Tibial nerve (tissue), 4 donors: ENCODE measurements at regions not wholly inside any gene's neighbourhood (a gene's known extent, or its start where the extent isn't known, plus 50 kb on each side); places are given as distances from the start of the nearest gene placed in this dataset.

Experiments
- DNase-seq, 2 donors: peaks; one replicate each; pipeline ENCODE4 v3.0.0-alpha.2; 2019; ENCODE audit warnings: low spot score in 2 of 2
- H3K27ac ChIP-seq, 4 donors: fragments of 200-600 bp; sonication (generic) in 3 of 4; one replicate each; pipeline ENCODE4 v1.5.1; 2017 to 2019; ENCODE audit warnings: mild to moderate bottlenecking in 1 of 4
- H3K27me3 ChIP-seq, 2 donors: fragments of 200-600 bp; sonication (generic) in 1 of 2; one replicate each; pipeline versions ENCODE4 v1.5.1 to v1.6.0; 2017 to 2019
- H3K36me3 ChIP-seq, 3 donors: fragments of 200-600 bp; sonication (generic); one replicate each; pipeline ENCODE4 v1.5.1; 2018 to 2019
- H3K4me1 ChIP-seq, 4 donors: fragments of 200-600 bp; sonication (generic) in 3 of 4; one replicate each; pipeline ENCODE4 v1.5.1; 2017 to 2019
- H3K4me3 ChIP-seq, 4 donors: fragments of 200-600 bp; sonication (generic) in 3 of 4; one replicate each; pipeline ENCODE4 v1.5.1; 2017 to 2019; ENCODE audit warnings: mild to moderate bottlenecking in 1 of 4, moderate library complexity in 1 of 4
- H3K9me3 ChIP-seq, 4 donors: fragments of 200-600 bp; sonication (generic) in 3 of 4; one replicate each; pipeline ENCODE4 v1.5.1; 2017 to 2019
- CTCF ChIP-seq, 5 experiments: fragments of 200-600 bp in 3 of 5; fragments of 450-650 bp in 2 of 5; sonication (generic) in 3 of 5; IDR thresholded peaks; one replicate each; pipeline ENCODE4 v1.5.1; 2016 to 2019; ENCODE audit warnings: antibody characterized with exemption in 5 of 5, mild to moderate bottlenecking in 3 of 5, moderate library complexity in 2 of 5
- EP300 ChIP-seq, 2 donors: sonication (generic); formaldehyde crosslinking; IDR thresholded peaks; one replicate each; pipeline ENCODE4 v1.6.1; 2017; ENCODE audit warnings: antibody characterized with exemption in 2 of 2, mild to moderate bottlenecking in 1 of 2
- POLR2A ChIP-seq, 2 donors: fragments of 450-650 bp; IDR thresholded peaks; one replicate each; pipeline ENCODE4 v1.6.1; 2017; ENCODE audit warnings: antibody characterized with exemption in 2 of 2, mild to moderate bottlenecking in 2 of 2, moderate library complexity in 2 of 2
- WGBS, 2 donors: methylation state at CpG; one replicate each; pipeline ENCODE4 v1.1.5; 2018; 5-methylcytosine and 5-hydroxymethylcytosine counted together

GRCh38 chr11:103829596-103829995 lies 206.8 kb upstream of the DDI1 start:
- no peak for DNase-seq
- Histone ChIP-seq H3K4me1 (no peaks in the 10 kb centered on the region), H3K9me3 (peaks cover 0 to 23% (median 1%) of the 10 kb centered on the region in 4 donors), H3K4me3 (no peak overlapping the region), H3K27me3 (no peaks in the 10 kb centered on the region), H3K36me3 (no peaks in the 10 kb centered on the region), H3K27ac (no peak overlapping the region)
- TF ChIP-seq EP300 (IDR thresholded peaks at IDR 0.05) = no peak
- TF ChIP-seq POLR2A (IDR thresholded peaks at IDR 0.05) = no peak
- TF ChIP-seq CTCF (IDR thresholded peaks at IDR 0.05) = no peak
- 91 to 93% methylated on average over 4 of the region's 4 CpGs for WGBS, 2 donors

DNA sequence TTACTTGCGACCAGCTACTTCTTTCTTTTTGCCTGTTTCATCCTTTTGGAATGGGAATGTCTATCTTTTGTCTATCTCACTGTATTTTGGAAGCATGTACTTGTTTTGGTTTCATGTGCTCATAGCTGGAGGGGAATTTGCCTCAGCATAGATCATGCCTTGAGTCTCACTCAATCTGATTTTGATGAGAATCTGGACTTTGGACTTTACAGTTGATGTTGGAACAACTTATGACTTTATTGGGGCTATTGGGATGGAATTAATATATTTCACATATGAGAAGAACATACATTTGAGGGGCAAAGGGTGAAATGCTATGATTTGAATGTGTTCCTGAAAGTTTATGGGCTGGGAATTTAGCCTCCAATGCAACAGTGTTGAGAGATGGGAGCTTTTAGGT lies 206.2 kb upstream of the DDI1 start:
- Histone ChIP-seq H3K4me3 (no peak overlapping the region), H3K4me1 (no peaks in the 10 kb centered on the region), H3K9me3 (peaks cover 0 to 23% (median 1%) of the 10 kb centered on the region in 4 donors), H3K27ac (no peak overlapping the region), H3K27me3 (no peaks in the 10 kb centered on the region), H3K36me3 (no peaks in the 10 kb centered on the region)
- 53 to 54% methylated on average over 1 of the region's 1 CpG for WGBS, 2 donors
- no peak for TF ChIP-seq CTCF (IDR thresholded peaks at IDR 0.05)
- no peak for TF ChIP-seq POLR2A (IDR thresholded peaks at IDR 0.05)
- no peak for TF ChIP-seq EP300 (IDR thresholded peaks at IDR 0.05)
- no peak for DNase-seq

- Histone ChIP-seq H3K27me3 (no peaks in the 10 kb centered on the region), H3K9me3 (peaks cover 0 to 26% (median 1%) of the 10 kb centered on the region in 4 donors), H3K27ac (no peak overlapping the region), H3K4me3 (no peak overlapping the region), H3K4me1 (no peaks in the 10 kb centered on the region), H3K36me3 (no peaks in the 10 kb centered on the region)
- no peak for DNase-seq
- no peak for TF ChIP-seq EP300 (IDR thresholded peaks at IDR 0.05)
- no peak for TF ChIP-seq POLR2A (IDR thresholded peaks at IDR 0.05)
- no peak for TF ChIP-seq CTCF (IDR thresholded peaks at IDR 0.05)
- WGBS, 2 donors = 78 to 89% methylated on average over 3 of the region's 3 CpGs
These were observed 203.7 kb upstream of the DDI1 start for GRCh38 chr11:103832762-103833161.

- Histone ChIP-seq H3K27ac (no peak overlapping the region), H3K9me3 (no peaks in the 10 kb centered on the region), H3K4me3 (no peak overlapping the region), H3K27me3 (no peaks in the 10 kb centered on the region), H3K4me1 (peaks cover 0 to 9% (median 0%) of the 10 kb centered on the region in 4 donors), H3K36me3 (no peaks in the 10 kb centered on the region)
- DNase-seq = no peak
- TF ChIP-seq POLR2A (IDR thresholded peaks at IDR 0.05) (no peak), EP300 (IDR thresholded peaks at IDR 0.05) (no peak), CTCF (IDR thresholded peaks at IDR 0.05) (no peak)
- 47 to 50% methylated on average over 6 of the region's 6 CpGs for WGBS, 2 donors
These were observed 194.2 kb upstream of the DDI1 start for GRCh38 chr11:103842191-103842590.

- 64% methylated on average over 2 of the region's 2 CpGs for WGBS, 2 donors
These were observed 193.6 kb upstream of the DDI1 start for GRCh38 chr11:103842795-103843194.

More at GRCh38 chr11:103842795-103843194, 193.6 kb upstream of the DDI1 start:
- H3K27ac ChIP-seq = no peak overlapping the region
- peak in 1 of 2 donors; percentile 18 for DNase-seq
- H3K36me3 ChIP-seq = no peaks in the 10 kb centered on the region
- no peaks in the 10 kb centered on the region for H3K27me3 ChIP-seq
- H3K9me3 ChIP-seq = no peaks in the 10 kb centered on the region
- H3K4me1 ChIP-seq = peaks cover 0 to 9% (median 0%) of the 10 kb centered on the region in 4 donors
- TF ChIP-seq EP300 (IDR thresholded peaks at IDR 0.05) = peak in 1 of 2 donors; percentile 44
- no peak for TF ChIP-seq CTCF (IDR thresholded peaks at IDR 0.05)
- no peak overlapping the region for H3K4me3 ChIP-seq
